ENCODE measurements at regions not wholly inside any gene's neighbourhood (a gene's known extent, or its start where the extent isn't known, plus 50 kb on each side); places are given as distances from the start of the nearest gene placed in this dataset.

GRCh38 chr4:108488865-108489264 lies 131.5 kb upstream of the RPL34 start:
- no peak for DNase-seq (ENCODE audit: low read depth)
- no peak for TF ChIP-seq CTCF (conservative IDR thresholded peaks at IDR 0.05; ENCODE audit: low read depth, low read length)
- no peak overlapping the region for H3K4me3 ChIP-seq (ENCODE audit: low read length)

DNA sequence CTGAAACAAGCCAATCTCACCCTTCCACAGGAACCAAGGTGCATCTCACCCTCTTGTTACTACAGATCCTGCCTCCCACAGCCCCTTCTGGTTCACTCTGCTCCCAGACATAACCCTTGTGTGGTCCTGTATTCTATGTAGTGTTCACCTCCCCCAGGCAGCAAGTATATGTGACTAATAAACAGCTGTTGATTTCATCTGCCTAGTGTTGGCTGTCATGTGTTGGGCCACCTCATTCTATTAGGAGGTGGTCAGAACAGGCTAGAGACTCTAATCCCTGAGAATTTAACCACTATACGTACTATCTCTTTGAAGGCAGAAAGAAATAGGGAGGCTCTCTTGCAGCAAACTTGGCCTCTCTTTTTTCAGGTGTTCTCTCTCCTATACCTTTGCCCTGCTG lies 134.3 kb upstream of the RPL34 start:
- no peak for TF ChIP-seq CTCF (conservative IDR thresholded peaks at IDR 0.05; ENCODE audit: low read depth, low read length)
- H3K4me3 ChIP-seq (ENCODE audit: low read length): no peak overlapping the region
- no peak for DNase-seq (ENCODE audit: low read depth)

- H3K4me3 ChIP-seq (ENCODE audit: low read length): no peak overlapping the region
- no peak for DNase-seq (ENCODE audit: low read depth)
- no peak for TF ChIP-seq CTCF (conservative IDR thresholded peaks at IDR 0.05; ENCODE audit: low read depth, low read length)
Measured at GRCh38 chr4:108484187-108484586, 136.2 kb upstream of the RPL34 start.

GRCh38 chr4:108483650-108484049 lies 136.7 kb upstream of the RPL34 start:
- no peak overlapping the region for H3K4me3 ChIP-seq (ENCODE audit: low read length)
- DNase-seq (ENCODE audit: low read depth): no peak
- TF ChIP-seq CTCF (conservative IDR thresholded peaks at IDR 0.05; ENCODE audit: low read depth, low read length): no peak

GRCh38 chr4:108483079-108483478 lies 137.3 kb upstream of the RPL34 start:
- no peak for TF ChIP-seq CTCF (conservative IDR thresholded peaks at IDR 0.05; ENCODE audit: low read depth, low read length)
- no peak for DNase-seq (ENCODE audit: low read depth)
- H3K4me3 ChIP-seq (ENCODE audit: low read length): no peak overlapping the region

GRCh38 chr4:108480881-108481280 lies 139.5 kb upstream of the RPL34 start:
- no peak overlapping the region for H3K4me3 ChIP-seq (ENCODE audit: low read length)
- TF ChIP-seq CTCF (conservative IDR thresholded peaks at IDR 0.05; ENCODE audit: low read depth, low read length): no peak
- DNase-seq (ENCODE audit: low read depth): no peak

GRCh38 chr4:108477527-108478108 lies 142.8 kb upstream of the RPL34 start:
- no peak for TF ChIP-seq CTCF (conservative IDR thresholded peaks at IDR 0.05; ENCODE audit: low read depth, low read length)
- no peak for DNase-seq (ENCODE audit: low read depth)
- no peak overlapping the region for H3K4me3 ChIP-seq (ENCODE audit: low read length)
